Cardiac fibroblast (primary cell): ENCODE measurements at regions not wholly inside any gene's neighbourhood (a gene's known extent, or its start where the extent isn't known, plus 50 kb on each side); places are given as distances from the start of the nearest gene placed in this dataset.
A peak's percentile ranks its signal among the peaks of the same experiment; 100 is the strongest.

Source experiments
- DNase-seq, 2 donors: peaks; one replicate each; pipeline versions ENCODE4 v3.0.0 to v3.0.0-alpha.2; 2010; ENCODE audit warnings: low read depth in 2 of 2
- H3K4me3 ChIP-seq, 2 donors: replicated peaks in 1 of 2; 1 replicate in 1 of 2; 2 replicates in 1 of 2; pipeline ENCODE4 v1.5.1; 2011; ENCODE audit warnings: low read depth in 2 of 2, low read length in 2 of 2, mild to moderate bottlenecking in 2 of 2, moderate library complexity in 1 of 2
- TF ChIP-seq, protein P1 (sequence below): IDR thresholded peaks from one replicate; pipeline ENCODE4 v1.5.1; 2011; ENCODE audit warnings: low read depth, mild to moderate bottlenecking, low read length, inconsistent platforms

DNA sequence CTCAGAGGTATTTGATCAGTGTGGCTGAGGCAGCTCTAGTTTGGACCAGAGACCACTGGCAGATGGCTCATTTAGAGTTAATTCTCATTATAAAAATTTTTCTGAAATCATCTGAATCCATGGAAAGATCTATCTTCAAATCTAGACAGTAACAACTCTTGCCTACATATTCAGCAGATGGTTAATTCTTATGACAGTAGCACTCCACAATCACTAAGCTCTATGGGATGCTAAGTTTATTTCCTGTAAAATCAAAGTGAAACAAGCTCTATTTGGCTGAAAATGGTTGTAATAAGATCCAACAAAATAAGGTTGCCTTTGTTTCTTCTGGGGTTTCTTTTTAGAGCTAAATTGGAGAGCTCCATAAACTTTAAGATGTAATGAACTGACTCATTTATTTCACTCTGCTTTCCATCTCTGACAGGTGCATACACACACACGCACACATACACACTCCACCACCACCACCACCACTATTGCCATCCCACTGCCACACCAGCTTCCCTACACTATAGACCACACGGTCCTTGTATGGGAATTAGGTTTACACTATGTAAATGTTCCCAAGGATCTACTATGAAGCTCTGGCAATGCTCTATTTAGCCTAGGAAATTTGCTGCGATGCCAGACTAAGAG lies 293.1 kb downstream of the RPAP3 start:
- no peak overlapping the region for H3K4me3 ChIP-seq
- no peak for DNase-seq
- TF ChIP-seq, protein P1, sequence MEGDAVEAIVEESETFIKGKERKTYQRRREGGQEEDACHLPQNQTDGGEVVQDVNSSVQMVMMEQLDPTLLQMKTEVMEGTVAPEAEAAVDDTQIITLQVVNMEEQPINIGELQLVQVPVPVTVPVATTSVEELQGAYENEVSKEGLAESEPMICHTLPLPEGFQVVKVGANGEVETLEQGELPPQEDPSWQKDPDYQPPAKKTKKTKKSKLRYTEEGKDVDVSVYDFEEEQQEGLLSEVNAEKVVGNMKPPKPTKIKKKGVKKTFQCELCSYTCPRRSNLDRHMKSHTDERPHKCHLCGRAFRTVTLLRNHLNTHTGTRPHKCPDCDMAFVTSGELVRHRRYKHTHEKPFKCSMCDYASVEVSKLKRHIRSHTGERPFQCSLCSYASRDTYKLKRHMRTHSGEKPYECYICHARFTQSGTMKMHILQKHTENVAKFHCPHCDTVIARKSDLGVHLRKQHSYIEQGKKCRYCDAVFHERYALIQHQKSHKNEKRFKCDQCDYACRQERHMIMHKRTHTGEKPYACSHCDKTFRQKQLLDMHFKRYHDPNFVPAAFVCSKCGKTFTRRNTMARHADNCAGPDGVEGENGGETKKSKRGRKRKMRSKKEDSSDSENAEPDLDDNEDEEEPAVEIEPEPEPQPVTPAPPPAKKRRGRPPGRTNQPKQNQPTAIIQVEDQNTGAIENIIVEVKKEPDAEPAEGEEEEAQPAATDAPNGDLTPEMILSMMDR = no peak

DNA sequence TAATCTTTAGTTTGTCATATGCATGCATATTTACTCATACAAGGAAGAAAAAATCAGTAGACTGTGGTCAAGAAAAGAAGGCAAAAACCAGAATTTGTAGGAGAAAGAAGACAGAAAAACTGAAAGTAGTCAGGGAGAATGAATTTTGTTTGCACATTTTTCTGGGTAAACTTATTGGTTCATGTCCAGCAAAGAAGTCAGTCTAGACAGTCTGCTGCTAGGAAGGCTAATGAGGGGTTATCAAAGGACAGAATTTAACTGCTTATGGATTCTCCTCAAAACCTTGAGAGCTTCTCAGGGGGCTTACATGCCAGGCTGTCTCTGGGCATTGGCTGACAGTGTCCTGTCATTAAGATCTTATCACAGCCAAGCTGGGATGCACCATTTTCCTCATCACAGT lies 293.9 kb downstream of the RPAP3 start:
- H3K4me3 ChIP-seq = no peak overlapping the region
- TF ChIP-seq, protein P1 = no peak
- no peak for DNase-seq

DNA sequence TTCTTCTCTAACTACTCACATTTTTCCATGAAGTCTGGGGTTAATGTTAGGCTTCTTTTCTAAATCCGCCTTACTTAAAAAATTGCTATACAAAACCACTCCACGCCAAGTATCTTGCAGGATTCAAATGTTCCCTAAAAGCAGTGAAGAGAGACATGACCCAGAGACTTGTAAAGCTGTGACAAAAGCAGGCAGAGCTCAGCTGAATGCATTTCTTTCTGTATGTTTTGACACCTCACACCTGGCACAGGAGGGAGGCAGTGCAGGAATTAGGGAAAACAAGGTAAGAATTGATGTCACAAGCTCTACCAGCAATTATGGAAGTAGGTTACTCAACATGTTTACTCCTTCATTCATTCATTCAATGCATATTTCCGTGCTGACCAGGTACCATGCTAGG lies 295.0 kb downstream of the RPAP3 start:
- TF ChIP-seq, protein P1 = no peak
- DNase-seq = no peak
- H3K4me3 ChIP-seq = no peak overlapping the region

DNA sequence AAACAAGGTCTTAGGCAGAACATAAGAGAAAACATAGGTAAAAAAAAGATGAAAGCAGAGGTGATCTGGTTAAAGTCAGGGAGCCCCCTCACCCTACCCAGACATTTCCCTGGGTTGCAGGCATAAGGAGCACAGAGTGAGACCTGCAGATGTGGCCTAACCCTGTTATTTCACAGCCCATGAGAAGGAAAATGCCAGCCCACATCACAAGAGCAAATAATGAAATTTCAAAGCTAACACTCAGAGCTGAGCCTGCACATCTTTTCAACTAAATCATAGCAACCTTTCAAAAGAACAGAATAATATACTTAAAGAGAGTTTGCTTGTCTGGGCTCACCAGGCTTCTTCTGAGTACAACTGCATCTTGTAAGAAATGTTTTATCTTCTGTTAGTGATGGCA lies 295.4 kb downstream of the RPAP3 start:
- no peak for DNase-seq
- TF ChIP-seq, protein P1 = no peak
- H3K4me3 ChIP-seq = no peak overlapping the region

DNA sequence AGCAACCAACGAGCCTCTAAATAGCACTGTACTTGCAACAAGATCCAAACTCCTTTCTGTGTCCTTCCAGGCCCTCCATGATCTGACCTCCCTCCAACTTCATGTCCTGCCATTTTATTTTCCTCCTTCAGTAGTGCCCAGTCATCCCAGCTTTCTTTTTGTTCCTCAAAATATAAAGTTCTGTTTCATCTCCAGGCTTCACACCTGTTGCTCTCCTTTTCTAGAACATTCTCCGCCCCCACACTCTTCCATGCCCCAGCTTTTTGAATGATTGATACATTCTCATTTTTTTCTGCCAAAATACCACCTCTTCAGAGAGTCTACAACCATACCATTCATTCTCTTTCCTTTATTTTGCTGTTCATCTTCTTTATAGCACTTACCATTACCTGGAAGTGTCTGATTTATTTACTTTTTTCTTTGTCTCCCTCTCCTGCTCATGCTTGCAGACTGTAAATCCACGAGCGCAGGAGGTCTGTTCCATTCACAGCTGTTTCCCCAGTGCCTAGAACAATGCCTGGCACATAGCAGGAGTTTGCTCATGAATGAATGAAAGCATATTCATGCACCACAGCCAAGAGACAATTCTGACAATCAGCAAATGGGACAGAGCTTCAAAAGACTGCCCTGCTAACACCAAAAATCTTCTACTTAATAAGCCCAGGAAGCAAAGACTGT lies 296.4 kb downstream of the RPAP3 start:
- TF ChIP-seq, protein P1 = no peak
- no peak overlapping the region for H3K4me3 ChIP-seq
- no peak for DNase-seq

DNA sequence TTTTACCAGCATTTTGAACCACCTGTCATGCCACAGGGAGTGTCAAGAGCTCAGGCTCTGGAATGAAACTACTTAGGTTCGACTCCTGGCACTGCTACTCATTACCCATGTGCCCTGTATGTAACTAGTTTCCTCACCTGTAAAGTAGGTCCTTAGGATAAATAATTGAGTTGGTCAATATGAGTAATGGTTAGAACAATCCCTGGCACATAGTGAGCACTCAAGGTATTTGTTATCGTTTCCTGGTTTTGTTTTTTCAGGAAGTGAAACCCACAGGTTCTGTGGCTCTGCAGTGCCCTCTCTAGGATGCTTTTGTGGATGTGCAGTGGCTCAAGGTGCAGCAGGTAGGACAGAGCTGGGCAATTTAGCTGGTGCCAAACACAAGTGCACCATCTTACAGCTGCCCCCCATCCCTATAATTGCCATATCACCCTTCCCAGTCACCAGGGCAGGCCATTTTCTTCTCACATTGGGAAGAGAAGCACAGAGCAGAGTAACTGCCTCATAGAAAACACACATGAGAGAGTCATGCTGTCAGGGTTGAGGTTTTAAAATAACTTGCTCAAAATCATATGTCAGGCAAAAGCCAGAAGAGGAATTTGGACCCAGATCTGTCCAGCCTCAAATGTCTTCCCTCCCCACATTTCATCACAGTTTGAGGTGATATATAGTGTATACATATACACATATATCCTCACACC lies 297.5 kb downstream of the RPAP3 start:
- no peak overlapping the region for H3K4me3 ChIP-seq
- DNase-seq = peak in 1 of 2 donors; percentile 20
- TF ChIP-seq, protein P1 = peak; percentile 15
